NCI-H2227 (cell line): ENCODE measurements at regions not wholly inside any gene's neighbourhood (a gene's known extent, or its start where the extent isn't known, plus 50 kb on each side); places are given as distances from the start of the nearest gene placed in this dataset.
"Not testable (repeated sequence)": the region's sequence is repeated elsewhere in the genome, so short reads cannot be mapped to it uniquely, and the experiment has no call there.

Source experiments
- DNase-seq: peaks from one replicate; lab custom pipeline; 2025; ENCODE audit not compliant: unreplicated experiment; lab: John Stamatoyannopoulos, UW

DNA sequence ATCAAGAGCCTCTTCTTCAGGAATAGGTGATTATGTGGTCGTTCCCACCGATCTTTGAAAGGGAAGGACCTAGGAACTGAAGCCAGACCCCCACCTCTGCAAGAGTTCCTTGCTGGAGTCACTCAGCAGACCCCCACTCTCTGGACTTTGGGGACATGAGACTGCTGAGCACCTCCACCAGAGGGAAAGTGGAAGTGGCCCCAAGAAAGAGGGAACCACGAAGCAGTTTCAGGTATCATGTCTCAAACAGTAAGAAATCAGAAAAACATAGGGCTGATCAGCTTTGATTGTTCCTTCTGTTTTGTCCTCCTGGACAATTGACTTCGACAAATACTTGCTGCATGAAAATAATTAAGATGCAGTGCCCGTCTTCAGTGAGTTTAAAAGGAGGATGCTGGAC is 84.2 kb upstream of the ADORA2B start:
- not testable (repeated sequence) for DNase-seq

GRCh38 chr17:15864061-15864460 is 80.9 kb upstream of the ADORA2B start:
- not testable (repeated sequence) for DNase-seq

GRCh38 chr17:15864472-15864871 is 80.5 kb upstream of the ADORA2B start:
- DNase-seq, result not testable (repeated sequence)

- DNase-seq, result not testable (repeated sequence)
These were observed 78.9 kb upstream of the ADORA2B start for GRCh38 chr17:15866015-15866414.

DNA sequence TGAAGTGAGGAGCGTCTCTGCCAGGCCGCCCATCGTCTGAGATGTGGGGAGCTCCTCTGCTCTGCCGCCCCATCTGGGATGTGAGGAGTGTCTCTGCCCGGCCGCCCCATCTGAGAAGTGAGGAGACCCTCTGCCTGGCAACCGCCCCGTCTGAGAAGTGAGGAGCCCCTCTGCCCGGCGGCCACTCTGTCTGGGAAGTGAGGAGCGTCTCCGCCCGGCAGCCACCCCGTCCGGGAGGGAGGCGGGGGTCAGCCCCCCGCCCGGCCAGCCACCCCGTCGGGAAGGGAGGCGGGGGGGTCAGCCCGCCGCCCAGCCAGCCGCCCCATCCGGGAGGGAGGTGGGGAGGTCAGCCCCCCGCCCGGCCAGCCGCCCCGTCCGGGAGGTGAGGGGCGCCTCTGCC is 77.6 kb upstream of the ADORA2B start:
- DNase-seq, result not testable (repeated sequence)

- DNase-seq, result not testable (repeated sequence)
These were observed 75.1 kb upstream of the ADORA2B start for GRCh38 chr17:15869868-15870267.

- not testable (repeated sequence) for DNase-seq
These were observed 72.3 kb upstream of the ADORA2B start for GRCh38 chr17:15872677-15873076.

GRCh38 chr17:15877882-15878500 is 66.9 kb upstream of the ADORA2B start:
- DNase-seq, result not testable (repeated sequence)

DNA sequence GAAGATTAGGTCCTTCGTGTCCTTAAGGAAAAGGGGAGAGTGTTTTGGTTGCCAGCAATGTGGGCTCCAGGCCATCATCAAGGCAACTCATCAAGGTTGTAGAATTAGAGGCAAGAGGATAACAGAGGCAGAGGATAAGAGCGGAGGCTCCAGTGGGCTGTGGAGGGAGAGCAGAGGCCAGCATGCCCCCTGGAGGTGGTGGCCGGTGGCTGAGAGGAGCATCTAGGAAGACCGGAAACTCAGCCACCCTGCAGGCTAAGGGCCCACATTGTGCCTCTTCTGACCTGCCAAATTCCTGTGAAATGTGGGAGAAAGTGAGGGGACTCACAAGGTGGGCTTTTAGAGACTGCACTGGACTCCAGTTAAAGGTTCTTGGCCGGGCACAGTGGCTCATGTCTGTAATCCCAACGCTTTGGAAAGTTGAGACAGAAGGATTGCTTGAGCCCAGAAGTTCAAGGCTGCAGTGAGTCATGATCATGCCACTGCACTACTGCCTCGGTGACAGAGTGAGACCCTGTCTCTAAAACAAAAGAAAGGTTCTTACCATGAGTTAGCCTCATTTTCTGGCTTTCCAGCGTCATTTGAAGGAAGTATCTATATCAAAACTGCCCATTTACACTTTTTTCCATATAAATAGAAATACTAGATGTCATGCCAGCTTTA is 62.7 kb upstream of the ADORA2B start:
- no peak for DNase-seq

- no peak for DNase-seq
These were observed 62.2 kb upstream of the ADORA2B start for GRCh38 chr17:15882777-15883176.

DNA sequence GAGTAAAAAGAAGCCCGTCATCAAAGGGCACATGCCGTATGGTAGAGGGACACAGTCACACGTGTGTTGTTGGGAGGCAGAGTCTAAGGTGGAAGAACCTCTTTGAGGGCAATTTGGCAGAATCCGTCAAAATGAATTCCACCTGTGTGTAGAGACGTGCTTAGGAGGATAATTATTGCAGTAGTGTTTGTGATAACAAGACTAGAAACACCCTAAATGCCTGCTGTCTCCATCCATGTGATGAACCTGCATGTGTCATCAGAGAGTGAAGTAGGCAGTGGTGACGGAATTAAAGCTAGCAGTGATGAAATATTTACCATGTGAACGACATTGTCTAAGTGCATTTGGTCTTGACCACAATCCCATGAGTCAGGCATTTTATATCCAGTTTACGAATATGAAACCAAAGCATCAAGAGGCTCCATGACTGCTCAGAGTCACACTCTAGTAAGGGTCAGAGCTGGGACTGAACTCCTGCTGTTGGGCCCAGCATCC is 61.3 kb upstream of the ADORA2B start:
- no peak for DNase-seq

DNA sequence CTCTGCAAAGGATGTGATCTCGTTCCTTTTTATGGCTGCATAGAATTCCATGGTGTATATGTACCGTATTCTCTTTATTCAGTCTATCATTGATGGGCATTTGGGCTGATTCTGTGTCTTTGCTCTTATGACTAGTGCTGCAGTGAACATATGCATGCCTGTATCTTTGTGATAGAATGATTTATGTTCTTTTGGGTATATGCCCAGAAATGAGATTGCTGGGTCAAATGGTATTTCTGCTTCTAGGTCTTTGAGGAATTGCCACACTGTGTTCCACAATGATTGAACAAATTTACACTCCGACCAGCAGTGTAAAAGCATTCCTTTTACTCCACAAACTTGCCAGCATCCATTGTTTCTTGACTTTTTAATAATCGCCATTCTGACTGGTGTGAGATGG is 60.2 kb upstream of the ADORA2B start:
- no peak for DNase-seq

- DNase-seq, result no peak
These were observed 59.2 kb upstream of the ADORA2B start for GRCh38 chr17:15885770-15886169.

DNA sequence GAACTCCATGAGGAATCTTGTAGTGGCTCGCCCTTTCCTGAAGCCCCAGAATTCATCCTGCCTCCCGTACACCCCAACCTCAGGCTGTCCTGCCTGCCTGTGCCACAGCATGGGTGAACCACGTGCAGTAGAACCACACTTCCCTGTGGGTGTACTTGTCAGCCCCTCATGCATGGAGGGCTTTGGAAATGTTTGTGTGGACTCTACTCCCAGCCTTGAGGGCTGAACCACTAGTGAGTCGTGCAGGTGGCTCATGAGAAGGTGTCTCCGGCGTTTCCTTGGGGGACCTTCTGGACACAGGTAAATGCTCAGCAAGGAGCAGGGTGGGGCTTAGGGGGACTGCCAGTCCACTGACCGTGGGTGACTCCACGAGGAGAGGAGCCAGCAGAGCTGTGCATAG is 58.7 kb upstream of the ADORA2B start:
- DNase-seq, result no peak

- no peak for DNase-seq
These were observed 58.1 kb upstream of the ADORA2B start for GRCh38 chr17:15886804-15887203.

DNA sequence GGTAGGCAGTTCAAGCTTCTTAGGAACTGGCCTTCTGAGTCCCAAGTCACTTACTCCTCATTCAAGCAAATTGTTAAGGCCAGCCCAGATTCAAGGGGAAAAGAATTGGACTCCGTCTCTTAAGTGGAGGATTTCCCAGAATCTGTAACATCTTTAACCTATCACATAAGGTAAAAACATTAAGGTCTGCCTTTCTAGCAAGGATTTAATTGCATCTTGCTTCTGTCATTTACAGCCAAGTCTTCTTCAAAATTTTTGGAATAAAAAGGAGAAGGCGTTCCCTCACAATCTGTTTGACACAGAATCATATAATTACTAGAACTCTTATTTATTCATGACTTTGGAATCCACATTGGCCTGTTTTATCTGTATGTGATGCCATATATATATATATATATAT is 56.5 kb upstream of the ADORA2B start:
- DNase-seq, result no peak

DNA sequence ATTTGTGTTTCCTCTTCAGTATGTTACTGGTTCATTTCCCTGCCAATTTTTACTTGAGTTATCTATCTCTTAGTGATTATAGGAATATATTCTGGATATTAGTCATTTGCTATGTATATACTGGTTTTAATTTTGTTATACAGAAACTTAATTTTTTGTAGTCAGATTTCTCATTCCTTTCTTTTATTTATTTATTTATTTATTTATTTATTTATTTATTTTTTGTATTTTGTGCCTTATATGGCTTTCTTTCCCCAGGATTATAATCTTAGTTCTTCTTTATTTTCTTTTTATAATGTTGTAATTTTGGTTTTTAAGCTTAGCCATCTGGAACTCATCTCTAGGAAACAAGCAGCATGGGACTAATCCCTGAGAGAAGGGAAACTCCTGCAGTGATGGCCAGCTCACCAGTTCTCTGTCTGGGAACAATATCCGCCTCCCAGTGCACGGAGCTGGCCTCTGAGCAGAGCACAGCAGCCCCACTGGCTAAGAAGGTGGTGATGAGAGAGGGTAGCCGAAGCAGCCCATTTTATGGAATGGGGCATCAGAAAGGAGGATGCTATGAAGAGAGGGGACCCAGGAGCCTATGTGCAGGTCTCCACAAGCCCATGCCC is 54.5 kb upstream of the ADORA2B start:
- DNase-seq, result no peak

DNA sequence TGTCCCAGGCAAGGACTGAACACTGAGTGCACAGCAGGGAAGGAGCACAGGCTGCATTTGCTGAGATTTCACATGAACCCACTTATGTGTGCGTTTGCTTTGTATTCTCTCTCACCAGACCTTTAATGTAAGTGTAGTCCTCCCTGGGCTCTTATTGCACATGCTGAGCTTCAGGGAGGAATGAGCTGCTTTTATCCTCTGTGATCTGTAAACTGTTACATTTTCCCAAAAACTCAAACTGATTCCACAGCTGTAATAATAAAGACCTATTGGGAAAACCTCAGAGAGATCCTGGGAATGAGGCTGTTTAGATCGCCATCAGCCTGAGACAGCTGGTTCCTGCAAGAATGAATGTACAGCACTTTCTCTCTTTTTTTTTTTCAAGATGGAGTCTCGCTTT is 53.6 kb upstream of the ADORA2B start:
- no peak for DNase-seq

DNA sequence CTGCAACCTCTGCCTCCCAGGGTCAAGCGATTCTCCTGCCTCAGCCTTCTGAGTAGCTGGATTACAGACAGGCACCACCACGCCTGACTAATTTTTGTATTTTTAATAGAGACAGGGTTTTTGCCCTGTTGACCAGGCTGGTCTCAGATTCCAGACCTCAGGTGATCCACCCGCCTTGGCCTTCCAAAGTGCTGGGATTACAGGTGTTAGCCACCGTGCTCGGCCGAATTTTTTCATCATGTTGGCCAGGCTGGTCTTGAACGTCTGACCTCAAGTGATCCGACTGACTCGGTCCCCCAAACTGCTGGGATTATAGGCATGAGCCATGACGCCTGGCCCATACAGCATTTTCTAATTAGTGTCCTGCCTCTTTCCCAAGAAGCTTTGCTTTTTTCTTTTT is 52.7 kb upstream of the ADORA2B start:
- no peak for DNase-seq

DNA sequence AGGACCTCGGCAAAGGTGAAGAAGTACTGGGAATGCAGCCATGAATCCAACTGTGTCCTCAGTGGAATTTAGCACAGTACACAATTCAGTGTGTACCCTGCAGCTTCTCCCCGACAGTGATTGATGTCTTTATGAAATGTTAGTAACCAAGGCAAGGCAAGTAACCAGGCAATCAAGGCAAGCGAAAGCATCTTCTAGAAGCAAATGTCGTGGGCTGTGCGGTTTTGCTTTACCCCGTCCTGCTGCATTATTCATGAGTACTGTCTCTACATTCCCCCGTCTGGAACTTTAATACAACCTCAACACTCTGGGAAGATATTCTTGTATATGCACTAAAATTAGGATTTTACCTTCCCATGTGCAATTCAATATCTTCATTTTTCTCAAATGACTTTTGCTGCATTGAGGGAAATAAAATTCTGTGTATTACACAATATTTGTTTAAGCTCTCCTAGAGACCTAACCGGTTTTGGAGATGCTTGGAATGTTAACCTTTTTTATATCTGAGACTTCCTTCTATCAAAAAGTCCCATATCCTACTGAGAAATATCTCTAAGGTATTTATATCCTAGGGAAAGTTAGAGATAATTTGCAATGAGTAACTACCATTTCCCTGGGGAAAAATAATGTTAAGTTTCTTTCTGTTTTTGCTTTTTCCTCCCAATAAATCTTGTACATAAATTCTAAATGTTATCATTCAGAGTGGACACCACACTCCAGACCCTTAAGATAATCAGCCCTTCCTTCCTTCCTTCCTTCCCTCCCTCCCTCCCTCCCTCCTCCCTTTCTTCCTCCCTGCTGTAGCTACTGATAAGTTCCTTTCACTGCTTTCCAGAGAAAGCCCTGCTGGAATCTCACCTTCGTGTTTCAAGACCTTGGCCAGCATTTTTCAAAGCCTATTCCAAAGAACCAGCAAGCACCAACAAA is 51.9 kb upstream of the ADORA2B start:
- no peak for DNase-seq

GRCh38 chr17:15893658-15894024 is 51.3 kb upstream of the ADORA2B start:
- DNase-seq, result no peak
